ENCODE measurements at regions not wholly inside any gene's neighbourhood (a gene's known extent, or its start where the extent isn't known, plus 50 kb on each side); places are given as distances from the start of the nearest gene placed in this dataset.

- no peak for DNase-seq
Observed at GRCh38 chr3:81938681-81939080, 177.2 kb upstream of the GBE1 start.

GRCh38 chr3:81936817-81937216 is 175.4 kb upstream of the GBE1 start:
- no peak for DNase-seq

GRCh38 chr3:81932681-81933080 is 171.2 kb upstream of the GBE1 start:
- DNase-seq = no peak

- no peak for DNase-seq
Observed at GRCh38 chr3:81931265-81932251, 170.1 kb upstream of the GBE1 start.

- no peak for DNase-seq
Observed at GRCh38 chr3:81929697-81930096, 168.3 kb upstream of the GBE1 start.

GRCh38 chr3:81927811-81928210 is 166.4 kb upstream of the GBE1 start:
- DNase-seq = no peak

- DNase-seq = no peak
Observed at GRCh38 chr3:81925385-81925784, 163.9 kb upstream of the GBE1 start.

GRCh38 chr3:81923038-81923437 is 161.6 kb upstream of the GBE1 start:
- DNase-seq = no peak

- no peak for DNase-seq
Observed at GRCh38 chr3:81922404-81922803, 161.0 kb upstream of the GBE1 start.

GRCh38 chr3:81920816-81921215 is 159.4 kb upstream of the GBE1 start:
- DNase-seq = peak; percentile 24

- no peak for DNase-seq
Observed at GRCh38 chr3:81916890-81917289, 155.4 kb upstream of the GBE1 start.

GRCh38 chr3:81913886-81914663 is 152.6 kb upstream of the GBE1 start:
- no peak for DNase-seq

- DNase-seq = no peak
Observed at GRCh38 chr3:81911221-81911620, 149.8 kb upstream of the GBE1 start.

GRCh38 chr3:81910244-81910852 is 148.9 kb upstream of the GBE1 start:
- DNase-seq = no peak

GRCh38 chr3:81909796-81910195 is 148.4 kb upstream of the GBE1 start:
- DNase-seq = no peak

GRCh38 chr3:81908561-81908960 is 147.1 kb upstream of the GBE1 start:
- DNase-seq = no peak

- no peak for DNase-seq
Observed at GRCh38 chr3:81898336-81898735, 136.9 kb upstream of the GBE1 start.

- no peak for DNase-seq
Observed at GRCh38 chr3:81894598-81894997, 133.2 kb upstream of the GBE1 start.

- DNase-seq = peak; percentile 74
Observed at GRCh38 chr3:81891055-81891895, 129.8 kb upstream of the GBE1 start.

GRCh38 chr3:81888914-81889557 is 127.6 kb upstream of the GBE1 start:
- DNase-seq = no peak

GRCh38 chr3:81887448-81887847 is 126.0 kb upstream of the GBE1 start:
- DNase-seq = no peak

- no peak for DNase-seq
Observed at GRCh38 chr3:81886081-81886480, 124.6 kb upstream of the GBE1 start.
